ENCODE measurements at regions not wholly inside any gene's neighbourhood (a gene's known extent, or its start where the extent isn't known, plus 50 kb on each side); places are given as distances from the start of the nearest gene placed in this dataset.

DNA sequence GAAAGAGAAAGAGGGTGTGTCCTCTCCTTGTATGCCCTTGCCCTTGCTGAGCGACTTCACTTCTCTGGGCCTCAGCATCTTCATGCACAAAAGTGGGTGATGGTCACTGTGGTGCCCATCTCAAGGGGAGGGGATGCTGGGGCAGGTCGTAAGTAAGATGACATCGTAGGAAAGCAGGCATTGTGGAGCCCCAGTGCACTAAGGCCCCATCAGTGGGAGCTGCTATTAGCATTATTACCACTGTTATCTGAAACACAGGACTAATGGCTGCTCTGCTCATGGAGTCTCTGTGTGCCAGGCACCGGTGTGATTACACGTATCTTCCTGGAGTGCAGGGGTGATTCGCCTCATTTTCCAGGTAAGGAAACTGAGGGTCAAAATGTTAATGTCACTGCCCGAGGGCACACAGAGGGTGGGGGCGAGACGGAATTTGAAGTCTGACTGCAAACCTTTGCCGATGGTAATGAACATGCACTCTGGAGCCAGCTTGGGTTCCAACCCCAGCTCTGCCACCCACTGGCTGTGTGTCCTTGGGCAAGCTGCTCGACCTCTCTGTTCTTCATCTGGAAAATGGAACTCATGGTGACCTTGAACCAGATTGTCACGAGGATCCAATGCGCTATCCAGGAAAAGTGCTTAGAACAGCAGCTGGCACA lies 63.2 kb upstream of the GSE1 start:
- DNase-seq: no peak

DNA sequence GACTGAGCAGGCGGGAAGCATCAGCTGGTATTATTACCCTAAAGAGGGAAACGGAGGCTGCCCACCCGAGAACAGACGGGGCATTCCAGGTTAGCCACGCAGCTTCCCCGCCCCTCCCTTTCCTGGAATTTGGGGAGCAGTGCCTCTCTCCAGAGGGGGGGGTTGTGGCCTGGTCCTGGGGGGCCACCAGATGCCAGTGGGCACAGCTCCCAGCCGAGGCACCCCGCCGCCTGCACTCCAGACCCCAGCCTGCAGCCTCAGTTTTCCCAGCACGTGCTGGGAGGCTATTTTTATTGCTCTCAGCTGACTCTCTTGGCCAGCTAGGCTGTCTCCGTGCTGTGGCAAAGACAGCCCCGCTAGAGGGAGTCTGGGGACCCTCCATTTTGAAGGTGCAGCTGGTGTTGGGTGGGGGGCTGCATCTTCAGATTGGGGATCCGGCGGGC lies 62.7 kb upstream of the GSE1 start:
- DNase-seq: no peak

DNA sequence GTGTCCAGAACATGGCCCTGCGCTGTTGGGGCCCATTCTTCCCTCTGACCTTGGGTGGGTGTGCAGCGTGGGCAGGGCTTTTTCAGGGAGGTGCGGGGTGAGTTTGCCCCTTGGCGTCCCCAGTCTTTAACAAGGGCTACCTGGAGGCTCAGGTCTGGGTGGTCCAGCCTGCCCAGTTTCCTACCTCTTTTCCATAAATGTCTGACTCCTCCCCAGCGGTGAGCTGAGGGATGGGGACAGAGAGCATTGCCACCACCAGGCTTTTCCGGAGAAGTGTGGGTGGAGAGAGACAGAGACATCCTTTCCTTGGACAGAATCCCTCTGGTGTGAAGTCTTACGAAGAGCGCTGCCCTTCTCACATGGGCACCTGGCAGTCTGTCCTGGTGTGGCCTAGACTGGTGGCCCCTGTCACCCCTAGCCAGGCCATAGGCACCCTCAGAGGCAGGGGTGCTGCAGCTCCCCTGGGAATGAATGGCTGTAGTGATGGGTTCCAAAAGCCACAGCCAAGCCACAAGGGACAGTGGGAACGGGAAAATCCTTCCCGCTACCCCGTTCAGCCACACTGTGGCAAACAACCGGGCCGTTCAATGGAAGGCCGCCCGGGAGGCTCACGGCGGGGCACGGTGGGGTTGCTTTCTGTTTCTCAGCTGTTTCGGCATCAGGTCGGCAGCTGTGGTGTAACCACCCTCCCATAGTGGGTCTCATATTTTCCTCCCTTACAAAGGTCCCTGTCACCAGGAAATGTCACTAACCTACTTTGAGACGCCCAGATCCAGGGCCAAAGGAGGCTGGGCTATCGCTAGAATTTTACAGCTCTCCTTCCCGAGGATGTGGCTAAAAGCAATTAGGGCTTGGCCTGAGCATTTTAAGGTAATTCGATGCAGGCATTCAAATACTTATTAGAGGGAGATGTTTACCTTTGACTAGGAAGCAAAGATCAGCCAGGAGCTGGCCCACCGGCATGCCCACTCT lies 61.9 kb upstream of the GSE1 start:
- DNase-seq: no peak

DNA sequence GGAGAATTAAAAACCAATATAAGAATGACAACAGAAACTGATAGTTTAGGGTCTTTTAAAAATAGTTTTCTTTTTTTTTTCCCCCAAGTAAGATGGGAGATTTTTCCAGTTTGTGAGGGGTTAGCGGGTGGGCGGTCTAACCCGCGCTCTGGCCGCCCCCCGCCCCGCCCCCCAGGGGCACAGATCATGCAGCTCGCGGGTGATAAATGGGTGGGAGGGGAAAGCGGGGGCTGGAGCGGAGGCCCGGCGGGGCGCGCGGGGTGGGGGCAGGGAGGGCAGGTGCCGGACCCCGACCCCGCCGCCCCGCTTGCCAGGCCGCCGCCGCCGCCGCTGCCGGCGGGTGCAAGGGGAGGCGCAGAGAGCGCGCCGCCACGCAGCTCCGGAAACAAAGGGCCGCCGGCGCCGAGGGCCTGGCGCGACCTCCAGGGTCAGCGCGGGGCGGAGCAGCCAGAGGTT lies 60.1 kb upstream of the GSE1 start:
- DNase-seq: no peak

DNA sequence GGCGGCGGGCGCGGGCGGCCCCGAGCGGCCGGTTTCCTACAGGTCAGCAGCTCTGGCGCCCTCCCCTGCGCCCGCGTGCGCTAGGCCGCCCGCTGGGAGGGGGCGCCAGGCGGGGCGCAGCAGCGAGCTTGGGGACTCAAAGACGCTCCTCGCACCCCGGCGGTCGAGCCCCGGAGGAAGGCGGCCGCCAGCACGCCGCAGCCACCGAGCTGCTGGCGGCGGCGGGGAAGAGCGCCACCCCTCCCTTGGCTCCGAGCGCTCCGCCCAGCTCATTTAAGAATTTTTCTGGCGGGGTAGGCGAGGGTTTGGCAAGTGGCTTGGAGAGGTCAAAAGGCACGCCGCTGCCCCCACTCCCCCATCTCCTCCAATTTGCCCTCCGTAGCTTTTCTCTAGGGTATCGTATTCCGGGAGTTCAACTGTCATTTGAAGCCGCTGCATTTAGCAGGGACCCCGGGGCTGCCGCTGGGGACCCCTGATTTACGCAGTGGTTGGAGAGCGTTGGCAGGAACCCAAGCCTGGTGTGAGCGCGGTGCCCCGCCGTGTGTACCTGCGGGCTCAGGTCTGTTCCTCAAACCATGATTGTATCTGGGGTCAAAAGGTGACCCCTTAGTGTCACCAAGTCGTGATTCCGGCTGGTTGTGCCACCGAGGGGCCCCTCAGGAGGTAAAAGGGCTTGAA lies 59.5 kb upstream of the GSE1 start:
- no peak for DNase-seq

DNA sequence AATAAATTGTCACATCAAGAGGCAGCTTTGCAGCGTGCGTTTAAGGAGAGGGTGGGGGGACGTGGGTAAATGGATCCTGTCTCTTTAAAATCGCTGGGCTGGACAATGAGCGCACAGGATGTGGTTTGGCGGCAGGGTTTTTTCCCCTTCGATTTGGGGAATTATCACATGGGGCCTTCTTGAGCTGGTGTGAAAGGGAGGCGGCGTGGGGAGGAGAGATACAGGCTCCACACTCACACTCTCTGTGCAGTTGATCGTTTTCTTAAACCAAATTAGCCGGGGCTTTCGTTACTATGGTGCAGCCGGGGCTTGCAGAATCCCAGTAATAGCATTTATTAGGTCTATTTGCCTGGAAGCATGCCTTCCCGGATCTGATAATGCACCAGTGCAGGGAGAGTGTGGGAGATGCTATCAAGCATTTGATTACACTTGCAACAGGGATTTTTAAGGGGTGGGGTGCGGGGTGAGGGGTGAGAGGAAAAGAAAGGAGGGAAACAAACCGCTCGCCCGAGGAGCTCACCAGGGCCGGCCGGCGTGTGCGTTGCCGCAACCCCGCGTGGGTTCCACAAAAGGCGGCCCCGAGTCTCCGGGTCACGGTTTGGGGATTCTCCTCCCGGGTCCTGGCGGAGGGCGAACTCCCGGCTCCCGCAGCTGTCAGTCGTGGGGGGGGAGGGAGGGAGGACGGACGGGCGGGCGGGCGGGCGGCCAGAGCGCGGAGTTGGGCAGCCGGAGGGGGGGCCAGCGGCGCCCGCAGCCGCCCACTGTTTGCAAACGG lies 58.8 kb upstream of the GSE1 start:
- peak; percentile 78 for DNase-seq

DNA sequence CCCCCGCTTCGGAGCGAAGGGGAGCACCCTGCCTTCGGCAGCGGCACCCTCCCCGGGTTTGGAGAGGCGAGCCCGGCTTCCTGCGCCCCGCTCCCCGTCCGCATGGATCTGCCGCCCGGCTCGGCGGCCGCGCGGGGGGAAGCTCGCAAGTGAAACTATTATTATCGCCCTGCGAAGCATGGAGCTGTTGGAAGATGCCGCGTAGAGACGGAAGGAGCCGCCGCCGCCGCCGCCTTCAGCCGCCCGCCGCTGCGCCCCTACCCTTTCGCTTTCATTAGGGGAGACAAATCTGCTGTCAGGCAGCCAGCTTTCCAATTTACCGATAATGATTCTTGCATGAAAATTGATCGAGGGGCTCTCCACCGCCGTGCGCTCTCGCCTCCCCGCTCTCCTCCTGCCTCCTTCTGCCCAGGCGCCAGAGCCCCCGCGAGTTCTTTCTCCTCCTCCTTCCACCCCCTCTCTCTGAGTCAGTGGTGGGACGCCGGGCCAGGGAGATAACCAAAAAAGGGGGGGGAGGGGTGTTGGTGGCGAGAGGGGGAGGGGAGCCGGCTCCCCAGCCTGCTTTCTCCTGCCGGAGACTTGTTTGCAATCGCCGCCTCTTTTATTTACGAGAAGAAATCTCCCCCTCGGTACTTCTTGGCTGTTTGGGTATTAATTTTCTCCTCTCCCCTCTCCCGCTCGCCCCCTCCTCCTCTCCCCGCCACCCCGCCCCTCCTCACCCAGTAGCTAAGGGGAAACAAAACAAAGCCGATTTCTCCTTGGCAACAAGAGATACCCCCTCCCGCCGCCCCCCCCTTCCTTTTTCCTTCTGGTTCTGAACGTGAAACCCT lies 58.0 kb upstream of the GSE1 start:
- DNase-seq: no peak

DNA sequence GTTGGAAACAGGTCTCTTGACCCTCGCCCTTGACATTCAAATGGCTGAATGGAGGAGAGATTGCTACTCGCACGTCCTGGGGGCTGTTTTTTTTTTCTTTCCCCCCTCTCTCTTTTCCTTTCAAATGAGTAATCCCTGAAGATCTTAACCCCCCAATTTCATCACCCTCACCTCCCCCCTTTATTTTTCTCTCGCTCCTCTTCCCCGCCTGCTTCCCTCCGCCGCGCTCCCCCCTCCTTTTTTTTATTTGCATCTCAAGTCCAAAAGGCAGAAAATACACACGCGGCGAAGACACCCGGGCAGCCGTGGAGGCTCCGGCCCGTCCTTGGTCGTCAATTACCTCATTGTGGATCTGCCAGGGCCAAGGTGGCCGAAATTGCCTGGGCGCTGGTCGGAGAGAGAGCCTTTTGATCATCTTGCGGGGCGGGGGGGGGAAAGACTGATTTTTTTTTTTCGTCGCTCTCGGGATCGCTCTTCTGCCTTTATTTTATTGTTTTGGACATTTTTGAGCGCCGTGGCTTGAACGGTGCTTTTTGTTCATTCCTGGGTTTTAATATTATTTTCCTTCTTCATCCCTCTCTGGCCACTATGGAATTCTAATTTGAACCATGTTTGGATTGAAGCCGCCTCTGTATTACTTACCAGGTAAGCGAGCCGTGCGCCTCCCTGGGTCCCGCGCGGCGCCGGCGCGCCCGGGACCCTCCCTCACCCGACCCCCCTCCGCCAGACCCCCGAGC lies 57.2 kb upstream of the GSE1 start:
- no peak for DNase-seq

DNA sequence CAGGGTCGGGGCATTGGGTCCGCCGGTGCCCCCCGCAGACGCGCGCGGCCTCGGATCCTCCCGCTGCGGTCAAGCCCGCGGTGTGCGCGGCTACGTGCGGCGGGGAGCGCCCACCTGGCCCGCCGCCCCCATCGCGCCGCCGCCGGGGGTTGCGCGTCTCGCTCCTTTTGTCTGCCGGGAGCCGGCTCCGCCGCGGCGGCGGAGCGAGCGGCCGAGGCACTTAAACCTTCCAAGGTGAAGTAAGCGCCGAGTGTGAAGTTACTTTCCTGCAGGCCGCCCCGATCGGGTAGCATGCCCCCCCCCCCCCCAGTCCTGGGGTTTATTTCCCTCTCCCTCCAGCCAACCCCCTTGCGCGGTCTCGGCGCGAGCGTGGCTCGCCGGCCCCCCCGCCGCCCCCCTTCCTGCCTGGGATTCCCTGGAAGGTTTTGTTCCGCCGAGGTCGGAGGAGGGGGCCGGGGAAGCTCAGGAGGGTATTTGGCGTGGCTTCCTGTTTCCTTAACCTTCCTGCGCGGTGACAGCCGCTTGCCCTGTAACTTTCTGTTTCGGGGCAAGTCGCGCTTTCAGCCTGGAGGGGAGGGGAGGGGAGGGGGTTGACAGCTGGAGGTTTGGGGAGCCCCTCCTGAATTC lies 56.6 kb upstream of the GSE1 start:
- no peak for DNase-seq

DNA sequence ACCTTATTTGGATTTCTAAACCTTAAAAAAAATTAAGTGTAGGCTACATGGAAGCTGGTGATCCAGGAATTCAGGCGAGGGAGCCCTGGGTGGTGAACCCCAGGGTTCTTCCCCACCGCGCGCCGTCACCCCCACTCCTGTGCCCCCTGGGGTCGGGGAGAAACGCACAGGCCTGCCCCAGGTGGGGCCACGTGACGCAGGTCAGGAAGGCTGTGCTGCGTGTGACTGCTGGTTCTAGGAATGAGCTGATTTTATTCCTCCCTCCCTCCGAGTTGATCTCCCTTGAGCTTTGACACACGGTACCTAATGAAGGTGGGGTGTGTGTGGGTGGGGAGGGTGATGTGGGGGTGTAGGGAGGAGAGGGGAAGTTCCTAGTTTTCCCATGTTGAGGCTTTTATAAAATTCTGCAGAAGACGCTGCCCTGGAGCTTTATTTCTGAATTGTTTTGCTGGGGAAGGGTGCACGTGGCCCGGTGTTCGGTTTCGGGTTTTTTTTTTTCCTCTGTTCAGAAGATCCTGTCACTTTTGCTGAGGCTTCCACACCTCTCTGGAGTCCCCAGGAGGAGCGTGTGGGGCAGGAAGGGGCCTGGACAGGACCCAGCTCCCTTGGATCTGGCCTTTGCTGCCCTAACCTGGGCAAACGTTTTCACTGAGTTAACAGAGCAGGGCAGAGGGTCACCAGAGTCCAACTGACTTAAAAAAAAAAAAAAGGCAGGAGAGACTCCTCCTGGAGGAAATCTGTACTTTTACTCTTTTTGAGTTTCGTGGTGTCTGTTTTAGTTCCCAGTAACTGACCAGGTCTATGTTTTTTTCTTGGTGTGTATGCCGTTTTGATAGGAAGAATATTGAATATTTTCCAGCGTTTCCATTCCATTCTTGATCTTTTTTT lies 55.8 kb upstream of the GSE1 start:
- no peak for DNase-seq

DNA sequence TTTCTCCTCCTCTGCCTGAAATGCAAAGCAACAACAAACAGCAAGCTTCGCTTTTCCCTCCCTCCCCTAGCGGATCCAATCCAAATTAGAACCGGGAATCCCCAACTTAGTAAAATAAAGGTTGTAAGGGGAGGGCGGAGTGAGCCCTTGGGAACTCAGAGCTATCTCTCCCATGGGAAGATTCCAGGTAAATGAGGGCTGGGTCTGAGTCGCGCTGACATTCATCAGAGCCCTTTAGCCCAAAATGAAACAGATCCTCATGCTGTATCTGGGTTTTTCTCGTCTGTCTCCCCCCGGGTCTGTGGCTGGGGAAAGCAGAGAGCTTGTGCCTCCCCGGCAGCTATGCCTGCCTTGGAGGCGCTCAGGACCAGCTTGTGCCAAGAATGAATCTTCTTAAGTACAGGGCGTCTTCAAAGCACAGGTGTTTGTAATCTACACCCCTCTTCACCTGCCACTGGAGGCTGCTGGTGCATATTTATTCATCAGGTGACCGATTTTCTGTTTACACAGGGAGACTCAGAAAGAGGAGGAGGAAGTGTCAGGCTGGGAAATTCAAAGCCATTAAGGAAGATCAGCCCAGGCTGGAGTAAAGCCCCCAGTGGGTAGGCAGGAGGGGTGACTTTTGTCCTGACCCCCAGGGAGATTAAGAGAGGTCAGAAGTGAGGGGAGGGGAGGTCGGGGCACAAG lies 55.0 kb upstream of the GSE1 start:
- DNase-seq: no peak

DNA sequence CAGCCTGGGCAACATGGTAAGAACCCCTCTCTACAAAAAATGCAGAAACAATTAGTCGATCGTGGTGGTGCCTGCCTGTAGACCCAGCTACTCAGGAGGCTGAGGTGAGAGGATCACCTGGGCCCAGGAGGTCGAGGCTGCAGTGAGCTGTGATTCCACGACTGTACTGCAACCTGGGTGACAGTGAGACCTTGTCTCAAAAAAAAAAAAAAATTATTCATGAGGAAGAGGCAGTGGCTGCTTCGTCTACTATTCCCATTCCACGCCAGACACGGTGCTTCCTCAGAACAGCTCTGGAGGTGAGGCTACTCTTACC lies 52.2 kb upstream of the GSE1 start:
- no peak for DNase-seq

DNA sequence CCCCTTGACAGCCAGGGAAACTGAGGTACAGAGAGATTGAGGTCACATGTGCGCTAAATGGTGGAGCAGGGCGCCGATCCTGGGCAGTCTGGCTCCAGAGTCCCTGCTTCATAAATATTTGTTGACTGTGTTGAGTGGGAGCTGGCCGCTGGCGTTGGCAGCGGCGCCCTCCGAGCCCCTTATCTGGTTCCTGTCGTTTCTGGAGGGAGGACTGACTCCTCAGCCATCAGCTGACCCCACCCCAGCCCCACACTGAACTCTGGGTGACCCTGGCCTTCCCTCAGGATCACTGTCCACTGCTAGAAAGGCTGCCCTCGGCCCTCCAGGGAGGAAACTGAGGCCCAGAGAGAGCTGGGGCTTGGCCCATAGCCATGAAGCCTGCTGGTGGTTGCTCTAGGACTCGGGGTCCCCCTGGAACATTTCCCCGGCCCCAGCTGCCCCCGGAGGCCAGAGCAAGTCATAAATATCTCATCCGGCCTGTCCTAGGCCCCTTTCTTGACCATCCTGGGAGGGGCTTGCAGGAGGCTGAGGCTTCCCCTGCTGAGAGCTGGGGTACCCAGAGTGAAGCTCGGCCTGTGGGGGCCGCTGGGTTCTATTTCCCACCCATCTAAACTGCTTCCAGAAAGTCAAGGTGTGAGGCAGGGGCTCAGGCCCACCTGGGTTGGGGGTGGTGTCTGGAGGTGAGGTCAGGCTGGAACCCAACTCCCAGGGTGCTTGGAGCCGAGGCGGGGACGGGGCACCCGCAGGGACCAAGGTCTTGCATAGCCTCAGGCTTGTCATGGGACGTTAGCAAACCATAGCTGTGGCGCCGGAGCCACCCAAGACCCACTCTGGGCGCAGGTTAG lies 51.7 kb upstream of the GSE1 start:
- DNase-seq: no peak

DNA sequence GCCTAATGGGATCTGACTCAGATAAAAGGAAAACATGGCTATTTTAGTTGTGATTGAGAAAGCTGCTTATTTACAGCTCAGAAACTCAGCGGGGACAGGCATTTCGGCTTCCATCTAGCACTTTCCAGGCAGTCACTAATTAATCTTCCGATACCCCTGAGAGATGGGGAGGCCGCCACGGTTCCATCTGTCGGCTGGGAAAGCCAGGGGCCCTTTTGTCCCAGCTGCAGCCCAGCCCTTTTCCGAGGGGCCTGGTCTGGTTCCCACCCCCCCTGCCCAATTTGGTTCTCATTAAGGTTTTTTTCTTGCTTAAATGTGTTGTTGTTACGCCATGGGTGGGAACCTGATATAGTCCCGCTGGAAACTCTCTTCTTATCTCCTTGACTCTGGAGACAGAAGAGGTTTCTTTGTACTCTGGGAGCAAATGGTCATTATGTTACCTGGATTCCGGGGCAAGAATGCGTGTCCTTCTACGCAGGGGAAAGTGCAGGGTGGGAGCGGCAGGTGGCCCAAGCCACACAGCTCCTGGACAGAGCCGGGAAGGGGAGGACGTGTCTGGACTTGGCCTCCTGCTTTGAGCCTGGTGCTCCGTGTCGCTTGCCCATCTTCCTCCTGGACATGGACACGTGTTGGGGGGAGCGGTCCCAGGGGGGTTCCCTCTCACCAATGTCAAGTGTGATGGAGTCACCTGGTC lies 50.9 kb upstream of the GSE1 start:
- no peak for DNase-seq

DNA sequence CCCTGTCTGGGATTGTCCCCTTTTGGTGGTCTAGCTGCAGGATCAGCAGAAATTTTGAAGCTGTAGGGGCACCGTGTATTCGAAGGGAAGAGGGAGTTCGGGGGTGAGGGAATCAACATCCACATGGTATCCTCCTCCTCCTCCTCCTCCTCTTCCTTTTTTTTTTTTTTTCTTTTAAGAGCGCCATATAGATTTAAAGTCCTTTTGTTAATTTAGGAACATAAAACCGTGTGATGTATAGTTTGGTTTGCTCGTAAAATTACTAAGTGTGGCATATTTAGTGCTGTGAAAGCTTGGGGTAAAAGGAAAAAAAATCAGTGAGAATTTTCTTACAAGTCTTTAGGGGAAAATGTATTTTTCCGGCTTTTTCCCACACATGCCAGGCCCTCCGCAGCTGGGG lies 50.1 kb upstream of the GSE1 start:
- DNase-seq: no peak

Data from hindlimb muscle (tissue), 1 donor.